Endothelial cell (in vitro differentiated cells): ENCODE measurements at regions not wholly inside any gene's neighbourhood (a gene's known extent, or its start where the extent isn't known, plus 50 kb on each side); places are given as distances from the start of the nearest gene placed in this dataset.

Experiments
- DNase-seq: peaks from one replicate; pipeline ENCODE4 v3.0.0; 2021; ENCODE audit warnings: low spot score
- H3K27ac Mint-ChIP-seq: one replicate; pipeline ENCODE4 v1.8.0; 2021; ENCODE audit warnings: mixed read lengths, inconsistent platforms; ENCODE audit not compliant: unreplicated experiment
- H3K27me3 Mint-ChIP-seq: one replicate; pipeline ENCODE4 v1.8.0; 2021; ENCODE audit warnings: mild to moderate bottlenecking, moderate library complexity, mixed read lengths, inconsistent platforms; ENCODE audit not compliant: unreplicated experiment
- H3K36me3 Mint-ChIP-seq: one replicate; pipeline ENCODE4 v1.8.0; 2021; ENCODE audit warnings: mild to moderate bottlenecking, low read depth, mixed read lengths, inconsistent platforms; ENCODE audit not compliant: unreplicated experiment
- H3K4me1 Mint-ChIP-seq: one replicate; pipeline ENCODE4 v1.8.0; 2021; ENCODE audit warnings: mild to moderate bottlenecking, mixed read lengths, inconsistent platforms; ENCODE audit not compliant: unreplicated experiment
- H3K4me3 Mint-ChIP-seq: one replicate; pipeline ENCODE4 v1.8.0; 2021; ENCODE audit warnings: mild to moderate bottlenecking, mixed read lengths, inconsistent platforms; ENCODE audit not compliant: unreplicated experiment
- H3K9me3 Mint-ChIP-seq: one replicate; pipeline ENCODE4 v1.8.0; 2021; ENCODE audit warnings: mixed read lengths, inconsistent platforms; ENCODE audit not compliant: unreplicated experiment
- TF ChIP-seq, protein P1 (sequence below): fragments of 200-600 bp; sonication (generic); IDR thresholded peaks from one replicate; pipeline ENCODE4 v1.5.0; 2021; ENCODE audit warnings: antibody characterized with exemption; ENCODE audit not compliant: unreplicated experiment

DNA sequence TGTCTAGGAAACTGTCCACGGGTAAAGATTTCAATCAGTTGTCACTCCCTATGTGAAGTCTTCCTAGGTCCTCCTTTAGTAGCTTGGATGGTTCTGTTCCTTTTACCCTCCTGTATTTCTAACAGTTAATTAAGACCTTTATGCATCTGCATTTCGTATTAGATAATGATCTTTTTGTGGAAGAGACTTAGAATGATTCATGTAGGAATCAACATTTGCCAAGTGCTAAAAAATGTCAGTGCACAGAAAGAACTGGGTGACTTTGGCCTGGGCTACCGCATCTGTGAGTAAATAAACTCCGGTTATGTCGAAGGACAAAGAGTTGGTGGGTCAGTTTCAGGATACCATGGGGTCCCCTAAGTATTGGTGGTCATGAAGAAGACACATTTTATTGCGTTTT lies 918.0 kb downstream of the TFAP2A start:
- Mint-ChIP-seq H3K27me3 (peaks cover 2% of the 10 kb centered on the region), H3K36me3 (no peaks in the 10 kb centered on the region), H3K9me3 (no peaks in the 10 kb centered on the region), H3K4me1 (no peaks in the 10 kb centered on the region), H3K4me3 (no peak overlapping the region), H3K27ac (no peak overlapping the region)
- TF ChIP-seq, protein P1, sequence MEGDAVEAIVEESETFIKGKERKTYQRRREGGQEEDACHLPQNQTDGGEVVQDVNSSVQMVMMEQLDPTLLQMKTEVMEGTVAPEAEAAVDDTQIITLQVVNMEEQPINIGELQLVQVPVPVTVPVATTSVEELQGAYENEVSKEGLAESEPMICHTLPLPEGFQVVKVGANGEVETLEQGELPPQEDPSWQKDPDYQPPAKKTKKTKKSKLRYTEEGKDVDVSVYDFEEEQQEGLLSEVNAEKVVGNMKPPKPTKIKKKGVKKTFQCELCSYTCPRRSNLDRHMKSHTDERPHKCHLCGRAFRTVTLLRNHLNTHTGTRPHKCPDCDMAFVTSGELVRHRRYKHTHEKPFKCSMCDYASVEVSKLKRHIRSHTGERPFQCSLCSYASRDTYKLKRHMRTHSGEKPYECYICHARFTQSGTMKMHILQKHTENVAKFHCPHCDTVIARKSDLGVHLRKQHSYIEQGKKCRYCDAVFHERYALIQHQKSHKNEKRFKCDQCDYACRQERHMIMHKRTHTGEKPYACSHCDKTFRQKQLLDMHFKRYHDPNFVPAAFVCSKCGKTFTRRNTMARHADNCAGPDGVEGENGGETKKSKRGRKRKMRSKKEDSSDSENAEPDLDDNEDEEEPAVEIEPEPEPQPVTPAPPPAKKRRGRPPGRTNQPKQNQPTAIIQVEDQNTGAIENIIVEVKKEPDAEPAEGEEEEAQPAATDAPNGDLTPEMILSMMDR: no peak
- DNase-seq: no peak

GRCh38 chr6:9494864-9495263 lies 920.0 kb downstream of the TFAP2A start:
- TF ChIP-seq, protein P1: no peak
- H3K4me3 Mint-ChIP-seq: no peak overlapping the region
- no peaks in the 10 kb centered on the region for H3K4me1 Mint-ChIP-seq
- no peak overlapping the region for H3K27ac Mint-ChIP-seq
- H3K9me3 Mint-ChIP-seq: no peaks in the 10 kb centered on the region
- H3K27me3 Mint-ChIP-seq: peaks cover 2% of the 10 kb centered on the region
- no peak for DNase-seq
- no peaks in the 10 kb centered on the region for H3K36me3 Mint-ChIP-seq

GRCh38 chr6:9492790-9493189 lies 922.1 kb downstream of the TFAP2A start:
- Mint-ChIP-seq H3K27ac (no peak overlapping the region), H3K4me3 (no peak overlapping the region), H3K9me3 (no peaks in the 10 kb centered on the region), H3K27me3 (peaks cover 2% of the 10 kb centered on the region), H3K36me3 (no peaks in the 10 kb centered on the region), H3K4me1 (no peaks in the 10 kb centered on the region)
- no peak for DNase-seq
- TF ChIP-seq, protein P1: no peak

DNA sequence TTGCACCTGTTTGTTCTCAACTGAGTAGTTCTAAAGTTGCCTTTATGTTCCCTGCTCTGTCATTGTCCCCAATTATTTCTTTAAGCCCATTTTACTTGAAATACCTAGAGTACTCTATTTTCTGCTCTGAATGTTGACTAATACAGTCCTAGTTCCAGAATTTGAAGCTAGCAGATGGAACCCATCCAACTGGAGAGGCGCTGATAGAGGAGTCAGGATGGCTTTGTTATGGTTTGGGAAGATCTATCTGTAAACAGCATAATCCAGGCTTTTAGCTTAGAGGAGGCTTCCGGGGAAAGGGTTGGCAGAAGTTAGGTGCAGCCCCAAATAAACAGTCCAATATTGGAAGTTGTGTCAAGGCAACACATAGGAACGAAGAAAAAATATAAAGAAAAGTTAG lies 927.7 kb downstream of the TFAP2A start:
- Mint-ChIP-seq H3K36me3 (no peaks in the 10 kb centered on the region), H3K4me1 (no peaks in the 10 kb centered on the region)
- TF ChIP-seq, protein P1: no peak

GRCh38 chr6:9485992-9486391 lies 928.9 kb downstream of the TFAP2A start:
- H3K9me3 Mint-ChIP-seq: no peaks in the 10 kb centered on the region
- TF ChIP-seq, protein P1: no peak
- H3K27me3 Mint-ChIP-seq: peaks cover 2% of the 10 kb centered on the region
- no peak overlapping the region for H3K4me3 Mint-ChIP-seq
- H3K27ac Mint-ChIP-seq: no peak overlapping the region
- no peaks in the 10 kb centered on the region for H3K36me3 Mint-ChIP-seq
- no peak for DNase-seq
- no peaks in the 10 kb centered on the region for H3K4me1 Mint-ChIP-seq

More for the DNA sequence above, 927.7 kb downstream of the TFAP2A start:
- H3K9me3 Mint-ChIP-seq: no peaks in the 10 kb centered on the region
- H3K27ac Mint-ChIP-seq: no peak overlapping the region
- H3K27me3 Mint-ChIP-seq: peaks cover 2% of the 10 kb centered on the region
- H3K4me3 Mint-ChIP-seq: no peak overlapping the region
- no peak for DNase-seq
